Activated naive CD8-positive, alpha-beta T cell treated with anti-CD3 and anti-CD28 coated beads, Interleukin-2, amount 50 U/mL, for 24 hours (primary cell): ENCODE measurements at regions not wholly inside any gene's neighbourhood (a gene's known extent, or its start where the extent isn't known, plus 50 kb on each side); places are given as distances from the start of the nearest gene placed in this dataset.
"Not testable (repeated sequence)": the region's sequence is repeated elsewhere in the genome, so short reads cannot be mapped to it uniquely, and the experiment has no call there.

Source experiments
- ATAC-seq: fragments of 150-1000 bp; cut with Tn5 transposase; one replicate; pipeline ENCODE4 v1.10.0; 2021
- DNase-seq: peaks from one replicate; pipeline ENCODE4 v3.0.0; 2021
- H3K27ac Mint-ChIP-seq: one replicate; pipeline ENCODE4 v1.8.0; 2021; ENCODE audit warnings: mild to moderate bottlenecking, mixed read lengths
- H3K27me3 Mint-ChIP-seq: one replicate; pipeline ENCODE4 v1.8.0; 2021; ENCODE audit warnings: mixed read lengths
- H3K36me3 Mint-ChIP-seq: one replicate; pipeline ENCODE4 v1.8.0; 2021; ENCODE audit warnings: low read depth, mixed read lengths
- H3K4me1 Mint-ChIP-seq: one replicate; pipeline ENCODE4 v1.8.0; 2021; ENCODE audit warnings: mixed read lengths
- H3K4me3 Mint-ChIP-seq: one replicate; pipeline ENCODE4 v1.8.0; 2021; ENCODE audit warnings: mild to moderate bottlenecking, moderate library complexity, mixed read lengths
- H3K9me3 Mint-ChIP-seq: one replicate; pipeline ENCODE4 v1.8.0; 2021; ENCODE audit warnings: mixed read lengths

DNA sequence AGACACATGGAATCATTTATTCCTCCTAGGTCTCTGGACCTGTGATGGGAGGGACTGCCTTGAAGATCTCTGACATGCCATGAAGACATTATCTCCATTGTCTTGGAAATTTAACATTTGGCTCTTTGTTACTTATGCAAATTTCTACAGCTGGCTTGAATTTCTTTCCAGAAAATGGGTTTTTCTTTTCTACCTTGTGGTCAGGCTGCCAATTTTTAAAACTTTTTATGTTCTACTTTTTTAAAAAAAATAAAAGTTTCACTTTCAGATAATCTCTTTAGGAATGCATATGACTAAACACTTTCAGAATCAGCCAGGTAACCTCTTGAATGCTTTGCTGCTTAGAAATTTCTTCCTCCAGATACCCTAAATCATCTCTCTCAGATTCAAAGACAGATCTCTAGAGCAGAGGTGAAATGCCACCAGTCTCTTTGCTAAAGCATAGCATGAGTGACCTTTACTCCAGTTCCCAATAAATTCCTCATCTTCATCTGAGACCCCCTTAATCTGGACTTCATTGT lies 209.6 kb downstream of the RPRM start:
- no peaks in the 10 kb centered on the region for H3K27me3 Mint-ChIP-seq
- no peak for ATAC-seq
- H3K4me3 Mint-ChIP-seq = no peak overlapping the region
- H3K4me1 Mint-ChIP-seq = peaks cover 2% of the 10 kb centered on the region
- peaks cover 26% of the 10 kb centered on the region for H3K9me3 Mint-ChIP-seq
- H3K27ac Mint-ChIP-seq = no peak overlapping the region
- DNase-seq = no peak
- no peaks in the 10 kb centered on the region for H3K36me3 Mint-ChIP-seq

DNA sequence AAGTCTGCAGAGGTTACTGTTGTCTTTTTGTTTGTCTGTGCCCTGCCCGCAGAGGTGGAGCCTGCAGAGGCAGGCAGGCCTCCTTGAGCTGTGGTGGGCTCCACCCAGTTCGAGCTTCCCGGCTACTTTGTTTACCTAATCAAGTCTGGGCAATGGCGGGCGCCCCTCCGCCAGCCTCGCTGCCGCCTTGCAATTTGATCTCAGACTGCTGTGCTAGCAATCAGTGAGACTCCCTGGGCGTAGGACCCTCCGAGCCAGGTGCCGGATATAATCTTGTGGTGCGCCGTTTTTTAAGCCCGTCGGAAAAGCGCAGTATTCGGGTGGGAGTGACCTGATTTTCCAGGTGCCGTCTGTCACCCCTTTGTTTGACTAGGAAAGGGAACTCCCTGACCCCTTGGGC lies 221.7 kb downstream of the RPRM start:
- not testable (repeated sequence) for H3K9me3 Mint-ChIP-seq, H3K27ac Mint-ChIP-seq, H3K36me3 Mint-ChIP-seq, ATAC-seq, H3K27me3 Mint-ChIP-seq, DNase-seq, H3K4me3 Mint-ChIP-seq, H3K4me1 Mint-ChIP-seq

DNA sequence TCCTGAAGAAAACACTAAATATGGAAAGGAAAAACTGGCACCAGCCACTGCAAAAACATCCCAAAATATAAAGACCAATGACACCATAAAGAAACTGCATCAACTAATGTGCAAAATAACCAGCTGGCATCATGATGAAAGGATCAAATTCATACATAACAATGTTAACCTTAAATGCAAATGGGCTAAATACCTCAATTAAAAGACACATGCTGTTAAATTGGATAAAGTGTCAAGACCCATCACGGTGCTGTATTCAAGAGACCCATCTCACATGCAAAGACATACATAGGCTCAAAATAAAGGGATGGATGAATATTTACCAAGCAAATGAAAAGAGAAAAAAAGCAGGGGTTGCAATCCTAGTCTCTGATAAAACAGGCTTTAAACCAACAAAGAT lies 231.9 kb downstream of the RPRM start:
- H3K36me3 Mint-ChIP-seq, ATAC-seq, H3K4me3 Mint-ChIP-seq, H3K27ac Mint-ChIP-seq, H3K4me1 Mint-ChIP-seq, H3K27me3 Mint-ChIP-seq, DNase-seq: not testable (repeated sequence)
- H3K9me3 Mint-ChIP-seq = peaks cover 16% of the 10 kb centered on the region

DNA sequence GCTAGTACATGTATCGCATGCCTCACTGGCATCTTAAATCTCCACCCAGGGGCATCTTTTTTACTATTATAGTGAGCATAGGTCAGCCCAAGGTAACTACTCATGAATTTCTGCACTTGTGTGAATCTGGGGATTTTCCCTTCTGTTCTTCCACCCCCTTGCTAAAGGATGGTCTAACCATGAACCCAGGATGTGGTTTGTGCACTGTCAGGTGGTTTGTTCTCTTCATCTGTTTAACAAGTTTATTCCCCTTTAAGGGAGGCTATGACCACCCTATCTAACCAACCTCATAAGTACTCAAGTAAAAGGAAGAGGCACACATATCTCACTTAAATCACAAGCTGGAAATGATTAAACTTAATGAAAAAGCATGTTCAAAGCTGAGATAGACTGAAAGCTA lies 243.0 kb downstream of the RPRM start:
- Mint-ChIP-seq H3K4me3 (peak overlapping the region; percentile 42), H3K27ac (peak overlapping the region; percentile 75), H3K36me3 (no peaks in the 10 kb centered on the region)

DNA sequence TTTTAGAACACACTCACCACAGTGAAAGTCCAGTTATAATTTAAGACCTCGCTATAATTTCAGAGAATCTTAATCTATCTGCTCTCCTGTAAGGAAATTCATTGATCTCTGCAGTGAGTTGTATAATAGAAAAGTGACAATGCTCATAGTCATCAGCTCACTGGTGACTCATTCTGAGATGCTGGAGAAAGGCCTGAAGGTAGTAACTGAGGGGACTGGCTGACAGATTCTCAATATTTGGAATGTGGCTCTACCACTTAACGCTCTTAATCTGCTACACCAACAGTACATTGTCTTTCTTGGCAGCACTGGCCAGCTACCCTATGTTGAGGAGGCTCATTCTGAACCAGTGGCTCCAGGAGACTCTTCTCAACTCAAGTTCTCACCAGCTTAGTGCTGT lies 246.1 kb downstream of the RPRM start:
- Mint-ChIP-seq H3K36me3 (no peaks in the 10 kb centered on the region), H3K4me3 (no peak overlapping the region), H3K27ac (no peak overlapping the region), H3K4me1 (peaks cover 27% of the 10 kb centered on the region), H3K27me3 (no peaks in the 10 kb centered on the region), H3K9me3 (peaks cover 6% of the 10 kb centered on the region)
- no peak for ATAC-seq
- no peak for DNase-seq

More for the DNA sequence above, 243.0 kb downstream of the RPRM start:
- peak; percentile 8 for DNase-seq
- Mint-ChIP-seq H3K27me3 (no peaks in the 10 kb centered on the region), H3K4me1 (peaks cover 27% of the 10 kb centered on the region), H3K9me3 (peaks cover 7% of the 10 kb centered on the region)
- ATAC-seq = peak; percentile 93

DNA sequence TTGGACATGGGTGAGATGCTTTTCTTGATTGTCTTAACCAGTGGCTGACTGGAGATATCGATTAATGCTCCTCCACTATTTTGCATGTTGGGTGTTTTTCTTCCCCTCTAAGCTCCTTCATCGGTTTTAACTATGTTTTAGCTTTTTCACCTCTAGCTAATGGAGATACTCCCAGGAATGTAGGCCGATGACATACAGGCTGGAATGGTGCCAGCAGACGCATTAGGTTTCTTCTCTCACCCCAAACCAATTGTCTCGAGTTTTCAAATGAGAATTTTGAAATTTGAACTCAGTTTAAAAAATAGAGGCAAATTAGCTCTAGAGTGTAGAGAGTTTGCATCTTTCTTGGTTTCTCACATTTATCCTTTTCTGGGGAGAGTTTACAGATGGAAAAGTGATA lies 247.6 kb downstream of the RPRM start:
- DNase-seq (no peak), ATAC-seq (no peak)
- Mint-ChIP-seq H3K27ac (no peak overlapping the region), H3K27me3 (no peaks in the 10 kb centered on the region), H3K4me1 (peaks cover 26% of the 10 kb centered on the region), H3K4me3 (no peak overlapping the region), H3K36me3 (no peaks in the 10 kb centered on the region), H3K9me3 (peaks cover 12% of the 10 kb centered on the region)

DNA sequence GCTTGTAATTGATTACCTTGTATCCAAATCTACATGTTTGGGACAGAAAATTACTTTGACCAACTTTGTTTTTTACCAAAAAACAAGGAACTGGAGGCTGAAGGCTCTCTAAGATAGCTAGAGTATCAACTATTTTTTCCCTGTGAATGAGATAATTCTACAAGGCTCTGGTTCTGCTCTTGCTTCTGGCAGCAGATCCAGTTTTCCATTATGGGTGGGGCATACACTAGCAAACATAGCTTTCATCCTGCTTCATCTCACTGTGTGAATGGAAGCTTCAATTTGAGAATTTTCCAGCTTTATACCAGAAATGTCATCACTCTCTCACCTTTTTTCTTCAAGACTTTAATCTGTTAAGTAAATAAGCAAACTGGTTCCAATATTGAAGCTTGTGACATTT lies 249.7 kb downstream of the RPRM start:
- ATAC-seq (no peak), DNase-seq (no peak)
- Mint-ChIP-seq H3K27ac (no peak overlapping the region), H3K36me3 (no peaks in the 10 kb centered on the region), H3K4me3 (no peak overlapping the region), H3K9me3 (peaks cover 24% of the 10 kb centered on the region), H3K4me1 (peaks cover 6% of the 10 kb centered on the region), H3K27me3 (no peaks in the 10 kb centered on the region)

DNA sequence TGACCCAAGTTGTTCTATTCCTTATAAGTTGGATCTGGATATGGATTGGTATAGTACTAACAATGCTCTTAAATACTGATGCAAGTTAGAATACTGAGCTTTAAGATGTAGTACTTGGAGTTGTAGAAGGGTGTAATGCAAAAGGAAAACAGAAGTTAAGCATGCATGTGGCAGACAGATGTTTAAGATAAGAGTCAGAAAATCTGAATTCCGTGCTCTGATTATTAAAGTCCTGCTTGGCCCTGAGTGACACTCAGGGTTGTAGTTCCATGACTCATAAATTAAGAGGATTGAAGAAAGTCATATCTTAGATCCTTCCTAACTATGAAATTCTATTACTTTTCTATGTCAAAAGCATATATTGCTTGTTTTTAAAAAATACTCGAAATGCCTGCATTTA lies 250.6 kb downstream of the RPRM start:
- Mint-ChIP-seq H3K4me3 (no peak overlapping the region), H3K27me3 (no peaks in the 10 kb centered on the region), H3K9me3 (peaks cover 25% of the 10 kb centered on the region), H3K36me3 (no peaks in the 10 kb centered on the region), H3K4me1 (peaks cover 4% of the 10 kb centered on the region), H3K27ac (no peak overlapping the region)
- DNase-seq (no peak), ATAC-seq (no peak)

DNA sequence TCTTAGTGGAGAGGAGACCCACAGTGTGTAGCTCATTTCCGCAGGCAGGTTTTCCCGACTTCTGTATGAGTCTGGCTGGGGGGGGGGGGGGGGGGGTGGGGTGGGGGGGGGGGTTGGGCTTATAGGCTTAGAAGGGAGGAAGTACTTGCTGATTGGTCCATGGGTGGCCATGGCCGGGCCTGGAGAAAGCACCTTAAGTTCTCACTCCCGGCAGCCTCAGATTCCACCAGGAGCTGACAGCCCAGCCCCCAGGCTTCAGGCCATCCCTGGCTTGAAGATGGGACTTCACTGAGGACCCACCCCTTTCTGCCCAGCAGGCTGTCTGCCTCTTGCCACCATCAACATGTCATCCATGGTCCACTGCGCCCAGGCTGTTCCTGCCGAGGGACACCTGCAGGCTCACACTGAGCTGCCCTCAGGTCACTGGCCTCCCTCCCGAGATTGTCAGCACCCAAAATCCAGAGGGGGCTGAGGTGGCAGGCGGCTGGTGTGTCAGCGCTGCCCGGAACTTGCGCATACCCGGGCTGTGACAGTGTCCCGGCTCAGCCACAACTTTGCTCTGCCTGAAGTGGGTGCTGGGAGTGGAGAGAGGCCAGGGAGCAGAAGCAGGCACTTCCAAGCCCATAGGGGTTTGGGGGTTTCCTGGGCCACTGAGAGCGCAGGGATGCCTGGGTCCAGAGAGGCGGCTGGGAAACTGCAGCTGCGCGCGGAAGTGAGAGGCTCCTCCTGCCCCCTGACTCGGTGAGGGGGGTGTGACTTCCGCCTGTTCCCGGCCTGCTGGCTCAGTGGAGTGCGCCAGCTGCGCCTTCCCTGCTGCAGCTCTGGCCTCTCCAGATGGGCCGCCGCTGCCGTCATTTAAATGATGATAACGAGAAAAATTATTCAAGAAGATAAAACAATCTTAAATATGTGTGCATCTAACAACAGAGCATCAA lies 256.1 kb downstream of the RPRM start:
- DNase-seq (no peak), ATAC-seq (no peak)
- Mint-ChIP-seq H3K4me3 (no peak overlapping the region), H3K36me3 (no peaks in the 10 kb centered on the region), H3K9me3 (peaks cover 25% of the 10 kb centered on the region), H3K27me3 (peaks cover 3% of the 10 kb centered on the region), H3K4me1 (no peaks in the 10 kb centered on the region), H3K27ac (no peak overlapping the region)

DNA sequence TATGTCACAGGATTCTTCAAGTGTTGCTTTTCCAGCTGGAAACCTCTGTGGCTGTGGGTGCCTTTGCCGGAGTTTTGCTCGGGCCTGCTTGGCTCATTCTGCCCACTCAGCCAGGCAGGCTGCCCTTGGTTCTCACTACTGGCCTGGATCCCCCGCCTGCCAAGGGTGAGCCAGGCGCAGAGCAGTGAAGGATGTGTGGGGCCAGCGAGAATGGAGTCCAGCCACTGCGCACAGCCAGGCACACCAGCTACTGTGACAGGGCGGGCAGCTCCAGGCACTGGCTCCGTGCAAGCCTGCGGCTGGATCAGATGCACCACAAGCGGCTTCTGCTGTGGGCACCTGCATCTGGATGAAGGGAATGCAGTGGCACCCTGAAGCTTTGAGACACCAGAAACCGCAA lies 257.1 kb downstream of the RPRM start:
- no peaks in the 10 kb centered on the region for H3K36me3 Mint-ChIP-seq

DNA sequence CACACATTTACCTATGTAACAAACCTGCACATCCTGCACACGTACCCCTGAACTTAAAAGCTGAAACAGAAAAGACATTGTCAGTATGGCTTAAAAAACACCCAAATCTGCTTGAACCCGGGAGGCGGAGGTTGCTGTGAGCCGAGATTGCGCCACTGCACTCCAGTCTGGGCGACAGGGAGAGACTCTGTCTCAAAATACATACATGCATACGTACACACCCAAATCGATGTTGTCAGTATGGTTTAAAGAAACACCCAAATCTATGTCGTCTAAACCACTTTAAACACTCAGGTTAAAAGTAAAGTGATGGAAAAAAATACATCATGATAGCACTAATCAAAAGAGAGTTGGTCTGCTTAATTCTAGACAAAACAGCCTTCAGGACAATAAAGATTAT lies 257.5 kb downstream of the RPRM start:
- Mint-ChIP-seq H3K9me3 (peaks cover 16% of the 10 kb centered on the region), H3K27ac (no peak overlapping the region), H3K4me1 (no peaks in the 10 kb centered on the region), H3K27me3 (peaks cover 3% of the 10 kb centered on the region), H3K4me3 (no peak overlapping the region), H3K36me3 (no peaks in the 10 kb centered on the region)
- DNase-seq (no peak), ATAC-seq (no peak)

More for the DNA sequence above, 257.1 kb downstream of the RPRM start:
- DNase-seq (no peak), ATAC-seq (no peak)
- Mint-ChIP-seq H3K27me3 (peaks cover 3% of the 10 kb centered on the region), H3K27ac (no peak overlapping the region), H3K9me3 (peaks cover 17% of the 10 kb centered on the region), H3K4me1 (no peaks in the 10 kb centered on the region), H3K4me3 (no peak overlapping the region)

DNA sequence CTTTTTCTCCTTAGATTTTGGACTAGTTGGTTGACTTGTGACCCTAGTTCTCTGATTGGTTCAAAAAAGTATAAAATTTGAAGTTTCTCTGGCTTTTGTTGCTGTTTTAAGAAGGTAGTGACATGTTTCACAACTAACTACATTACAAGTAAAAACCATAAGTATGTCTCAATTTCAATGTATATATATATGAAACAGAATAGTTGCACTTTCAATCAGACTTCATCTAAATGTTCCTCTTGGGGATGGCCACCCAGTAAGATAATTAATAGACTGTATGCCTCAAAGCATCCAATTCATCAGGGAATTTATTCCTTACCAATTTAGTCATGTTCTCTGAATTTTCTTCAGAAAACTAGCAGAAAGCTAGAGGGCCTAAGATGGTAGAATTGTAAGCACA lies 259.7 kb downstream of the RPRM start:
- H3K4me1 Mint-ChIP-seq = no peaks in the 10 kb centered on the region
- H3K9me3 Mint-ChIP-seq = no peaks in the 10 kb centered on the region
- H3K4me3 Mint-ChIP-seq = no peak overlapping the region
- no peak for DNase-seq
- H3K36me3 Mint-ChIP-seq = no peaks in the 10 kb centered on the region
- H3K27ac Mint-ChIP-seq = no peak overlapping the region
- no peak for ATAC-seq
- peaks cover 3% of the 10 kb centered on the region for H3K27me3 Mint-ChIP-seq

DNA sequence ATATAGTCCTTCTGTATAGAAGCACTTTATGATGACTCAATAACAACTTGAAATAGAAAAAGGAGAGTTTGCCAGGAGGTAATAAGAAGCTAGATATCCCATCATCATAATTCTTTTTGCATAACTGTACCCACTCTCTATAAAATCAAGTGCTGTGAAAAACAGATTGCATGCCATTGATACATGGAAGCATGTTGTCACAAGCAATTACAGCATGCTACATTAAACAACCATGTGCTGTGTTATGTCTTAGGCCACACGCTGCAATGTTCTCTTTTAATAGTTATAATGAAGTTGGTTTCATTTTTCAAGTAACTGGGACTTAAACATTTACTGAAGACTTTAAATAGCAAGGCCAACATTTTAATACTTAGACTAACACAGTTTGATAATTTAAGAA lies 264.2 kb downstream of the RPRM start:
- DNase-seq (no peak), ATAC-seq (no peak)
- no peak overlapping the region for H3K27ac Mint-ChIP-seq
- no peaks in the 10 kb centered on the region for H3K4me1 Mint-ChIP-seq
- peaks cover 3% of the 10 kb centered on the region for H3K27me3 Mint-ChIP-seq
- H3K4me3 Mint-ChIP-seq = no peak overlapping the region
- H3K36me3 Mint-ChIP-seq = no peaks in the 10 kb centered on the region
- H3K9me3 Mint-ChIP-seq = no peaks in the 10 kb centered on the region

DNA sequence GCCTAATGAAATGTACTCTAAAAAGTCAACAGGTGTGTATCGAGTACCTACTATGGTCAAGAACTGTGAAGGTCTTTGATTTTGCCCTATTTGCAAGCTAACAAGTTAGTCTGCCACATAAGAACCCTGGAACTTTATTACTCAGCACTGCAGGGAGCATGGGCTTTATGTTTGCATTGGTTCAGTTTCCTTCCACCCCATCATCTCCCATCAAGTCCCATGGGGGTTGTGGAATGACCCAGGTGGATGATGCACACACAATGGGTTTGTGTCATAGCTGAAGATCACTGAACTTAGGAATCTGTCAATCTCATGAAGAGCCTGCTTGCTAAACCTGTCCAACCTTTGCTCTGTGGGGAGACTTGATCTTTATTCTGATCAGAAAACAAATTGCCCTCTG lies 265.5 kb downstream of the RPRM start:
- Mint-ChIP-seq H3K36me3 (no peaks in the 10 kb centered on the region), H3K4me1 (no peaks in the 10 kb centered on the region), H3K27me3 (no peaks in the 10 kb centered on the region), H3K9me3 (no peaks in the 10 kb centered on the region), H3K27ac (no peak overlapping the region), H3K4me3 (no peak overlapping the region)
- ATAC-seq = no peak
- DNase-seq = no peak
